SU-DHL-6 (cell line): ENCODE measurements at regions not wholly inside any gene's neighbourhood (a gene's known extent, or its start where the extent isn't known, plus 50 kb on each side); places are given as distances from the start of the nearest gene placed in this dataset.

ENCODE experiments used
- EZH2phosphoT487 ChIP-seq: fragments of 200-600 bp; sonication (generic), shearing (Covaris generic); conservative IDR thresholded peaks from 2 replicates; pipeline ENCODE4 v1.6.1; 2018; ENCODE audit warnings: mild to moderate bottlenecking, antibody characterized with exemption, low read length, moderate library complexity, mixed read lengths
- TF ChIP-seq, protein P1 (sequence below): fragments of 200-600 bp; sonication (generic); IDR thresholded peaks from one replicate; pipeline ENCODE4 v1.5.1; 2017; ENCODE audit warnings: antibody characterized with exemption, mild to moderate bottlenecking, low read length, moderate library complexity; ENCODE audit not compliant: insufficient read depth, poor library complexity, severe bottlenecking

- TF ChIP-seq EZH2phosphoT487 = no peak
- TF ChIP-seq, protein P1, sequence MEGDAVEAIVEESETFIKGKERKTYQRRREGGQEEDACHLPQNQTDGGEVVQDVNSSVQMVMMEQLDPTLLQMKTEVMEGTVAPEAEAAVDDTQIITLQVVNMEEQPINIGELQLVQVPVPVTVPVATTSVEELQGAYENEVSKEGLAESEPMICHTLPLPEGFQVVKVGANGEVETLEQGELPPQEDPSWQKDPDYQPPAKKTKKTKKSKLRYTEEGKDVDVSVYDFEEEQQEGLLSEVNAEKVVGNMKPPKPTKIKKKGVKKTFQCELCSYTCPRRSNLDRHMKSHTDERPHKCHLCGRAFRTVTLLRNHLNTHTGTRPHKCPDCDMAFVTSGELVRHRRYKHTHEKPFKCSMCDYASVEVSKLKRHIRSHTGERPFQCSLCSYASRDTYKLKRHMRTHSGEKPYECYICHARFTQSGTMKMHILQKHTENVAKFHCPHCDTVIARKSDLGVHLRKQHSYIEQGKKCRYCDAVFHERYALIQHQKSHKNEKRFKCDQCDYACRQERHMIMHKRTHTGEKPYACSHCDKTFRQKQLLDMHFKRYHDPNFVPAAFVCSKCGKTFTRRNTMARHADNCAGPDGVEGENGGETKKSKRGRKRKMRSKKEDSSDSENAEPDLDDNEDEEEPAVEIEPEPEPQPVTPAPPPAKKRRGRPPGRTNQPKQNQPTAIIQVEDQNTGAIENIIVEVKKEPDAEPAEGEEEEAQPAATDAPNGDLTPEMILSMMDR = no peak
These were observed 647.6 kb downstream of the TNS3 start for GRCh38 chr7:46934198-46934825.
